ENCODE measurements at regions not wholly inside any gene's neighbourhood (a gene's known extent, or its start where the extent isn't known, plus 50 kb on each side); places are given as distances from the start of the nearest gene placed in this dataset.

GRCh38 chr4:12933760-12934221 lies 550.3 kb downstream of the RAB28 start (continued):
- no peak for TF ChIP-seq ATF6 (CRISPR knock-in tag; conservative IDR thresholded peaks at IDR 0.05)
- no peak for TF ChIP-seq GRHL1 (CRISPR knock-in tag; conservative IDR thresholded peaks at IDR 0.05)
- TF ChIP-seq HCFC1 (IDR thresholded peaks at IDR 0.05; ENCODE audit: low read depth, low read length), result no peak
- no peak for TF ChIP-seq ZNF382 (CRISPR knock-in tag; IDR thresholded peaks at IDR 0.05; ENCODE audit: borderline replicate concordance)
- no peak for TF ChIP-seq ZNF670 (CRISPR knock-in tag; IDR thresholded peaks at IDR 0.05; ENCODE audit: borderline replicate concordance)
- no peak for TF ChIP-seq SP5 (CRISPR knock-in tag; IDR thresholded peaks at IDR 0.05; ENCODE audit: borderline replicate concordance, low read depth)
- TF ChIP-seq CHCHD3 (CRISPR knock-in tag; IDR thresholded peaks at IDR 0.05), result no peak
- TF ChIP-seq IRF2 (CRISPR knock-in tag; IDR thresholded peaks at IDR 0.05), result peak; percentile 81
- TF ChIP-seq IRF1 (CRISPR knock-in tag; IDR thresholded peaks at IDR 0.05; ENCODE audit: low read depth), result no peak
- no peak for TF ChIP-seq RAD21 (CRISPR knock-in tag; IDR thresholded peaks at IDR 0.05)
- TF ChIP-seq BATF2 (CRISPR knock-in tag; IDR thresholded peaks at IDR 0.05), result no peak
- no peak for TF ChIP-seq ZNF775 (CRISPR knock-in tag; IDR thresholded peaks at IDR 0.05; ENCODE audit: borderline replicate concordance)
- 0 out of 2 replicates have a peak, but pooled peaks have one; percentile 25 for TF ChIP-seq TFDP1 (CRISPR knock-in tag; IDR thresholded peaks at IDR 0.05; ENCODE audit: borderline replicate concordance)
- peak; percentile 98 for TF ChIP-seq CEBPG (CRISPR knock-in tag; IDR thresholded peaks at IDR 0.05)
- peak; percentile 88 for TF ChIP-seq FOXP4 (CRISPR knock-in tag; IDR thresholded peaks at IDR 0.05)
- TF ChIP-seq TBL1XR1 (IDR thresholded peaks at IDR 0.05; ENCODE audit: borderline replicate concordance, low read length, partially characterized antibody), result peak; percentile 64
- peak; percentile 46 for TF ChIP-seq MAFF (IDR thresholded peaks at IDR 0.05; ENCODE audit: low read depth, low read length)
- TF ChIP-seq ZBTB34 (CRISPR knock-in tag; IDR thresholded peaks at IDR 0.05), result peak; percentile 98
- no peak for TF ChIP-seq ZNF232 (CRISPR knock-in tag; IDR thresholded peaks at IDR 0.05; ENCODE audit: borderline replicate concordance)
- TF ChIP-seq TP53 (CRISPR knock-in tag; conservative IDR thresholded peaks at IDR 0.05), result no peak
- TF ChIP-seq ZNF572 (CRISPR knock-in tag; IDR thresholded peaks at IDR 0.05), result no peak
- TF ChIP-seq GZF1 (CRISPR knock-in tag; IDR thresholded peaks at IDR 0.05), result no peak

All from HepG2 (cell line).